HG02798 (cell line): ENCODE measurements at regions not wholly inside any gene's neighbourhood (a gene's known extent, or its start where the extent isn't known, plus 50 kb on each side); places are given as distances from the start of the nearest gene placed in this dataset.
"Not testable (repeated sequence)": the region's sequence is repeated elsewhere in the genome, so short reads cannot be mapped to it uniquely, and the experiment has no call there.

Experiments used
- ATAC-seq: cut with Tn5 transposase; IDR thresholded peaks from one replicate; pipeline ENCODE4 v1.9.1; 2021; ENCODE audit warnings: mild to moderate bottlenecking; ENCODE audit not compliant: unreplicated experiment, poor library complexity

- no peak for ATAC-seq
These were observed 54.5 kb downstream of the IRX5 start for GRCh38 chr16:54985156-54985555.

DNA sequence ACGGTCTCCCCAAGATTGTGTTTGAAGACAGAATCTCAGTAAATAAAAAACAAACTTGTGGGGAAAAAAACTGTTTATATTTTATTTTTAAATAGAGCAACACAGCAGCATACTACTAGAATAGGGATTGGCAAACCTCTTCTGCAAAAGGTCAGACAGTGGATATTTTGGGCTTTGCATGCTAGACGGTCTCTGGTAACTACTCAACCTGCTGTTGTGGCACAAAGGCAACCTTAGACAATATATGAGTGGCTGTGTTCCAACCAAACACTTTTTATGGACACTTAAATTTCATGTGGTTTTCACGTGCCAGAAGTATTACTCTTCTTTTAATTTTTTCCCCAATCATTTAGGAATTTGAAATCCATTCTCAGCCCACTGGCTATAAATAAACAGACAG is 55.0 kb downstream of the IRX5 start:
- ATAC-seq = no peak

DNA sequence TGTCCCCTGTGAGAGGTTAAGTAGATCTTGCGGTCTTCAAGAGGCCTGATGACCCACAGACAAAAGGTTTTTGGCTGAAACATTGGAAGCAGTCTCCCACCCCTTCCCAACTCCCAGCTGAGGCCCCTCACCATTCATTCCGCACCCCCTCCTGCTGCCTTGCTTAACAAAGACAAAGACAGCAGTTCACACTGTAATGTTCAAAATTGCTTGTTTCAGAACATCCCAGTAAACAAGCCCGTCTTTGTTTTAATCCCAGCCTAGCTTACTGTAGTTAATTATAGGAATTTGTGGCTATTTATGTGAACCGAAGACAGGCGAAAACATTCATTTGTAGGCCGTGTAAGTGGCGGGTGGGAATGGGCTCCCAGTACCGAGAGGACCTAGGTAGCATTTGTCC is 55.7 kb downstream of the IRX5 start:
- ATAC-seq = no peak

GRCh38 chr16:54987081-54987480 is 56.4 kb downstream of the IRX5 start:
- ATAC-seq = no peak

DNA sequence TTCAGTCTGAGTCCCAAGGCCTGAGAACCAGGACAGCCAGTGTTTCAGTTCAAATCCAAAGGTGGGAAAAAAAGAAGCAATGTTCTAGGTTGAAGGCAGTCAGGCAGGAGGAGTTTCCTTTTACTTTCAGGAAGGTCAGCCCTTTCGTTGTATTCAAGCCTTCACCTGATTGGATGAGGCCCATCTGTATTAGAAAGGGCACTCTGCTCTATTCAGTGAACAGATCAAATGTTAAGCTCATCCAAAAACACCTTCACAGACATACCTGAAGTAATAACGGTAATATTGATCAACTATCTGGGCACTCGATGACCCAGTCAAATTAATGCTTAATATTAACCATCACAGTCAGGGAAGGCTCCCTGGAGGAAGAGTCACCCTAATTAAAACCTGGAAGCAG is 60.9 kb downstream of the IRX5 start:
- no peak for ATAC-seq

- ATAC-seq = not testable (repeated sequence)
These were observed 61.3 kb downstream of the IRX5 start for GRCh38 chr16:54991946-54992345.

- ATAC-seq = no peak
These were observed 62.6 kb downstream of the IRX5 start for GRCh38 chr16:54993106-54993895.

GRCh38 chr16:54996186-54996585 is 65.5 kb downstream of the IRX5 start:
- ATAC-seq = no peak

DNA sequence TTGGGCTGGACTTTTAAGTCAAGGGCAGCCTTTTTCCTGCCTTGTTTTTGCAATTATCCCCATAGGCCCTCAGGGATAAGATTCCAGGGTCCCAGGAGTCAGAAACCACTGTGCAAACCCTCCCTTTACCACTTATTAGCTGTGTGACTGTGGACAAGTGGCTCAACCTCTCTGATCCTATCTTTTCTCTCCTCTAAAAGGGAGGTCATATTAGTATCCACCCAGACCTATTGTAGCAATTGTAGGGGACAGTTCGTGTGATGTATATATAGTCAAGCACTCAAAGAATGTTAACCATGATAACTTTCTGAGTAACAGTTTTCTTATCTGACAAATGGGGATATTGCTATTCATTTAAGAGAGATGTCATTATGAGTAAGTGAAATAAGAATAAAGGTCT is 68.2 kb downstream of the IRX5 start:
- ATAC-seq = no peak

- no peak for ATAC-seq
These were observed 68.8 kb downstream of the IRX5 start for GRCh38 chr16:54999481-54999880.

- ATAC-seq = no peak
These were observed 69.9 kb downstream of the IRX5 start for GRCh38 chr16:55000595-55000994.

DNA sequence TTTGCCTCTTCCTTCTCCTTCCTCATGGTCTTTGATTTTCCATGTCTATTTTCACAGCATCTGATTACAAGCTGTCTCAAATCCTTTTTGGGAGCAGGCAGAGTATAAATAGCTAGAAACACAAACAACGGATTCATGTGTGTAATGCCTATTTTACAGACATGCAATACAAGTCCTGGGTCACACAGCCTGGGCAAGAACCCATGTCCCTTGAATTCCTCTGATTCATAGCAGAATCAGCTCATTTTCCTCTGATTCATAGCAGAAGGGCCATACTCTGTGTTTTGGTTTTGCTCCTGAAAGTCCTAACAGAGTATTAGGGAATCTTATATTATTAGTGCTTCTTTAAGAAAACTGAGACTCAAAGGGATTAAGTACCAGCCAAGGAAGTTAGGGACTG is 71.3 kb downstream of the IRX5 start:
- no peak for ATAC-seq

DNA sequence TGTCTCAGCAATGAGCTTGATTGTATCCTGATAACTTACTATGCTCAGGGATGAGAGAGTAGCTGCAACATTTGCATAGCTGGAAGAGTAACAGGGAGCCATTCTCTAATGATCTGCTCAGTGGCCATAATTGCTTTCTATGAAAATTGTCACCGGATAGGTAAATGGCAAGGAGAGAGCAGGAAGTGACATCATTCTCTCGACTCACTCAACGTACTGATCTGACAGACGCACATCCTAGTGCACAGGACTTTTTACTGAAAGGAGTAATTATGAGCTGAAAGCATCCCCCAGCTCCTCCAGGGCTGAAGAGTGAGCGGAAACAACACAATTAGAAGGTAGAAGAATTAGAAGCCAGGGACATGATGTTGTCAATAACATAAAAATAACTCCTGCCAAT is 71.8 kb downstream of the IRX5 start:
- no peak for ATAC-seq

- ATAC-seq = no peak
These were observed 72.6 kb downstream of the IRX5 start for GRCh38 chr16:55003306-55003705.

DNA sequence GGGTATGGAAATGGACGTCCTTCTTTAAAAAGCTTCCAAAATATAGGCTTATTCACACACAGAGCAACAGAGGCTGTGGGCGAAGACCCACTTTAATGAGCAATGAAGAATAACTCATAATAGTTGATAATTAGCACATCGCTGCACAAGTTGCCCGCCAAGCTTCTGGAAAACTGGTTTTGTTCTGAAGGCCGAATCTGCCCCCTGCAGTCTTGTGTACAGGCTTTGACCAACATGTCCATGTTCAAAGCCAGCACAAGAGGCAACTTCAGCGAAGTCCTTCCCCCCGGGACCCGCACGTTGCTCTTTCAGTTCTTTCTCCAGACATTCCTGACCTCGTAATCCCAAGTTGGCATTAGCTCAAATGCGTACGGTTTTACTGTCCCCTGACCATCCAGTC is 73.3 kb downstream of the IRX5 start:
- no peak for ATAC-seq

- no peak for ATAC-seq
These were observed 76.8 kb downstream of the IRX5 start for GRCh38 chr16:55007504-55007903.

- no peak for ATAC-seq
These were observed 78.3 kb downstream of the IRX5 start for GRCh38 chr16:55008836-55009510.

DNA sequence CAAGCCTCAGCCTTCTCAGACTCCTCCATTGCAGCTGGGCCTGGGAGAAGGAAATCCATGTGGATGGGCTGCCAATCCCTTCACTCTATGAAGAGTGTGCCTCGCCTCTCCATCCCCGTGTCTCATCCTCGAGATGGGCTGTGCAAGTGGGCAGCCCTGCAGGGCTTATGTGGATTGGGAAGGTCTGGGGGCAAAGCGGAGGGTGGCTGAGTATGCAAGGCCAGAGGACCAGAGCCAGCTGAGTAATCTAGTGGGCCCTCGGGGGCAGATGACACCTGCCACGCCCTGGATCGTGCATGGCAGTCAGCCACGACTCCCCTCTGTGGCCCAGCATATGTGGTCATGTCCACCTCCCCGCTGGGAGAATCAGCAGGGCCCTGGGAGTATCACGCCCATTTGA is 78.9 kb downstream of the IRX5 start:
- no peak for ATAC-seq

- ATAC-seq = no peak
These were observed 80.0 kb downstream of the IRX5 start for GRCh38 chr16:55010492-55011160.

DNA sequence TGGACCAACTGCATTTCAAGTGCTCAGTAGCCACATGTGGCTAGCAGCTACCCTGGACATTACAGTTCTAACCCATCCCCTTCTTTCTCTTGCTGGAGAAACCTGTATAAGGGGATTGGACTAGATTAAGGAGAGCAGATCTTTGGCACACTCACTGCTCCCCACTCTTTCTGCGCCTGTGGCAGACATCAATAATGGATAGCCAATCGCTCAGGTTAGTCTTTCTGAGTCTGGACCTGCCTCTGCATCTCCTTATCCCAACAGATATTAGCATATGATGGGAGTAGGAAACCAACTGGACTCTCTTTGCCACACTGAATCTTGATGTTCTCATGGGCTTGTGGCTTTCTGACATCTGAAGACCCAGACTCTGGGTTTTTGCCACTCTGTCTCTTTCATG is 81.7 kb downstream of the IRX5 start:
- ATAC-seq = no peak

DNA sequence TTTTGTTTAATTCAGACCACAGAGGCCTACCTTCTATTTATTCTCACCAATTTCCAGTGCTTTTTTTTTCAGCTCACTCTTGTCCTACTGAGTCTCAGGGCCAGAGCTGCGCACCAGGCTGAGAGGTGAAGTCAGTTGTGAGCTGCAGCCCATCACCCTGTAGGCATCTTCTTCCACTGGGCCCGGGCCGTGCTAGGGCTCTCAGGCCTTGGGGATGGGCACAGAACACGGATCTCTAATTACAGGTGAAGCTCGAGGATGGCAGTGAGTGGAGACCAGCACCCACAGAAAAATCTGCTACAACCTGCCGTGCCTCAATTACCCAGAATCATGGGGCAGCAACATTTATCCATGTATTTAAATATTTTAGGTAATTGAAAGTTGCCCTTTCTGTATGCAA is 82.1 kb downstream of the IRX5 start:
- ATAC-seq = no peak
